GM23248 (cell line): ENCODE measurements at regions not wholly inside any gene's neighbourhood (a gene's known extent, or its start where the extent isn't known, plus 50 kb on each side); places are given as distances from the start of the nearest gene placed in this dataset.
"Not testable (repeated sequence)": the region's sequence is repeated elsewhere in the genome, so short reads cannot be mapped to it uniquely, and the experiment has no call there.

Experiments used
- DNase-seq: peaks from one replicate; pipeline ENCODE4 v3.0.0-alpha.2; 2015
- H2AFZ ChIP-seq: fragments of 200-600 bp; sonication (generic); 2 replicates; pipeline ENCODE4 v1.6.1; 2016; ENCODE audit warnings: antibody characterized with exemption
- H3F3A ChIP-seq: fragments of 200-600 bp; sonication (generic); 2 replicates; pipeline ENCODE4 v1.6.1; 2016; ENCODE audit warnings: mild to moderate bottlenecking, antibody characterized with exemption, mixed run types; ENCODE audit not compliant: insufficient read depth
- H3K27ac ChIP-seq: fragments of 200-600 bp; sonication (generic); 2 replicates; pipeline ENCODE4 v1.5.1; 2016; ENCODE audit warnings: mild to moderate bottlenecking
- H3K27me3 ChIP-seq: fragments of 200-600 bp; sonication (generic); replicated peaks from 2 replicates; pipeline ENCODE4 v1.6.1; 2016; ENCODE audit warnings: mild to moderate bottlenecking; ENCODE audit not compliant: insufficient read depth
- H3K36me3 ChIP-seq: fragments of 200-600 bp; sonication (generic); 2 replicates; pipeline ENCODE4 v1.6.1; 2016; ENCODE audit warnings: low read depth, mild to moderate bottlenecking
- H3K4me1 ChIP-seq: fragments of 200-600 bp; sonication (generic); 2 replicates; pipeline ENCODE4 v1.6.1; 2016; ENCODE audit warnings: mild to moderate bottlenecking; ENCODE audit not compliant: insufficient read depth
- H3K4me2 ChIP-seq: fragments of 200-600 bp; sonication (generic); one replicate; pipeline ENCODE4 v1.6.1; 2016; ENCODE audit warnings: mild to moderate bottlenecking; ENCODE audit not compliant: unreplicated experiment
- H3K4me3 ChIP-seq: fragments of 200-600 bp; sonication (generic); 2 replicates; pipeline ENCODE4 v1.5.1; 2016; ENCODE audit warnings: mild to moderate bottlenecking
- H3K79me2 ChIP-seq: fragments of 200-600 bp; sonication (generic); 2 replicates; pipeline ENCODE4 v1.6.1; 2016; ENCODE audit warnings: mild to moderate bottlenecking; ENCODE audit not compliant: insufficient read depth
- H3K9ac ChIP-seq: fragments of 200-600 bp; sonication (generic); 2 replicates; pipeline ENCODE4 v1.6.1; 2016; ENCODE audit warnings: mild to moderate bottlenecking
- H3K9me2 ChIP-seq: fragments of 200-600 bp; sonication (generic); 2 replicates; pipeline ENCODE4 v1.6.1; 2016; ENCODE audit warnings: mixed run types, mild to moderate bottlenecking, moderate library complexity; ENCODE audit not compliant: insufficient read depth
- H3K9me3 ChIP-seq: fragments of 200-600 bp; sonication (generic); one replicate; pipeline ENCODE4 v1.6.1; 2017; ENCODE audit warnings: low read depth
- H4K20me1 ChIP-seq: fragments of 200-600 bp; sonication (generic); 2 replicates; pipeline ENCODE4 v1.6.0; 2016; ENCODE audit not compliant: insufficient read depth
- EZH2 ChIP-seq: fragments of 200-600 bp; sonication (generic); IDR thresholded peaks from 2 replicates; pipeline ENCODE4 v1.6.1; 2018; ENCODE audit warnings: antibody characterized with exemption, mild to moderate bottlenecking; ENCODE audit not compliant: insufficient read depth, poor library complexity, severe bottlenecking
- EZH2phosphoT487 ChIP-seq: fragments of 200-600 bp; sonication (generic); IDR thresholded peaks from 2 replicates; pipeline ENCODE4 v1.6.1; 2018; ENCODE audit warnings: antibody characterized with exemption, moderate library complexity, mild to moderate bottlenecking, low read depth; ENCODE audit not compliant: insufficient read depth
- WGBS, 2 experiments: methylation state at CpG; one replicate each; pipeline ENCODE4 v1.1.6; 2015 to 2017; ENCODE audit warnings: low lambda C conversion rate in 2 of 2, low coverage in 1 of 2; ENCODE audit errors: missing lambda C conversion rate in 2 of 2; 5-methylcytosine and 5-hydroxymethylcytosine counted together
- in situ Hi-C: fragments of 300-500 bp; cut with MboI; formaldehyde crosslinking; loops from 2 replicates; pipeline ENCODE4 v1.15.0; 2020

- H3K27ac ChIP-seq = no peak overlapping the region
- H3K79me2 ChIP-seq = no peaks in the 10 kb centered on the region
- no peaks in the 10 kb centered on the region for H4K20me1 ChIP-seq
- no peaks in the 10 kb centered on the region for H3K9me3 ChIP-seq
- H3F3A ChIP-seq = no peaks in the 10 kb centered on the region
- WGBS, 2 experiments = 18 to 19% methylated on average over 5 of the region's 5 CpGs
- DNase-seq = no peak
- no peak for TF ChIP-seq EZH2phosphoT487
- no peak for TF ChIP-seq EZH2
- no peaks in the 10 kb centered on the region for H3K4me1 ChIP-seq
- no peak overlapping the region for H3K9ac ChIP-seq
- H3K36me3 ChIP-seq = no peaks in the 10 kb centered on the region
- in situ Hi-C loops = no loop called here
- H3K4me2 ChIP-seq = no peak overlapping the region
- no peaks in the 10 kb centered on the region for H3K9me2 ChIP-seq
- no peaks in the 10 kb centered on the region for H3K27me3 ChIP-seq
- H3K4me3 ChIP-seq = no peak overlapping the region
- no peak overlapping the region for H2AFZ ChIP-seq
Observed at GRCh38 chr1:60791226-60791625, 291.1 kb upstream of the NFIA start.

DNA sequence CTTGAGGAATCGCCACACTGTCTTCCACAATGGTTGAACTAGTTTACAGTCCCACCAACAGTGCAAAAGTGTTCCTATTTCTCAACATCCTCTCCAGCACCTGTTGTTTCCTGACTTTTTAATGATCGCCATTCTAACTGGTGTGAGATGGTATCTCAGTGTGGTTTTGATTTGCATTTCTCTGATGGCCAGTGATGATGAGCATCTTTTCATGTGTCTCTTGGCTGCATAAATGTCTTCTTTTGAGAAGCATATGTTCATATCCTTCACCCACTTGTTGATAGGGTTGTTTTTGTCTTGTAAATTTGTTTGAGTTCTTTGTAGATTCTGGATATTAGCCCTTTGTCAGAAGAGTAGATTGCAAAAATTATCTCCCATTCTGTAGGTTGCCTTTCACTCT, 309.3 kb upstream of the NFIA start:
- H3K9me2 ChIP-seq, H2AFZ ChIP-seq, H3K9ac ChIP-seq, H4K20me1 ChIP-seq, H3K36me3 ChIP-seq, H3K79me2 ChIP-seq, H3K27me3 ChIP-seq, H3K9me3 ChIP-seq, H3K4me3 ChIP-seq, in situ Hi-C loops, H3K4me2 ChIP-seq, H3K27ac ChIP-seq, H3K4me1 ChIP-seq, H3F3A ChIP-seq, DNase-seq: not testable (repeated sequence)
- 26 to 39% methylated on average over 2 of the region's 2 CpGs for WGBS, 2 experiments

- H3K4me1 ChIP-seq = no peaks in the 10 kb centered on the region
- DNase-seq = no peak
- no peaks in the 10 kb centered on the region for H3K79me2 ChIP-seq
- no peak overlapping the region for H3K27ac ChIP-seq
- H3K36me3 ChIP-seq = no peaks in the 10 kb centered on the region
- H4K20me1 ChIP-seq = no peaks in the 10 kb centered on the region
- no peaks in the 10 kb centered on the region for H3K9me3 ChIP-seq
- no peaks in the 10 kb centered on the region for H3F3A ChIP-seq
- H3K9me2 ChIP-seq = no peaks in the 10 kb centered on the region
- H3K27me3 ChIP-seq = no peaks in the 10 kb centered on the region
- no peak overlapping the region for H3K4me3 ChIP-seq
- TF ChIP-seq EZH2 (no peak), EZH2phosphoT487 (no peak)
- H2AFZ ChIP-seq = no peak overlapping the region
- H3K9ac ChIP-seq = no peak overlapping the region
- WGBS, 2 experiments = 66 to 69% methylated on average over 1 of the region's 1 CpG
- no peak overlapping the region for H3K4me2 ChIP-seq
- in situ Hi-C loops = no loop called here
Observed at GRCh38 chr1:60769082-60769481, 313.3 kb upstream of the NFIA start.

DNA sequence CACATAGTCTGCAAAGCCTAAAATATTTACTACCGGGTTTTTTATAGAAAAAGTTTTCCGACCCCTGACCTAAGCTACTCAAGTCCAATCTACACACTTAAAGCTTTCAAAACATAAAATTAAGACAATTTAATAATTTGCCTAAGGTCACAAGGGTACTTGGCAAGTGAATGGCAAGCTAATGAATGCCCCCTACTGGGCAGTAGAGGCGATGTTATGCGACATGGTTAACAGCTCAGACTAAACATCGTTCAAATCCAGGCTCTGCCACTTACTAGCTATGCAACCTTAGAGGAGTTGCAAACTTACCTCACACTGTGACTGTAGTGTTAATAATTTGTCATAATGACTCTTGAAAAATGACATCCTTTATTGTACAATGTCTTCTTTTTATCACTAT, 317.2 kb upstream of the NFIA start:
- Histone ChIP-seq H3K9me2 (no peaks in the 10 kb centered on the region), H3K36me3 (no peaks in the 10 kb centered on the region), H2AFZ (no peak overlapping the region), H3K27me3 (no peaks in the 10 kb centered on the region), H3K79me2 (no peaks in the 10 kb centered on the region), H3K27ac (no peak overlapping the region), H3K4me2 (no peak overlapping the region), H3K4me1 (no peaks in the 10 kb centered on the region), H4K20me1 (no peaks in the 10 kb centered on the region), H3K9me3 (no peaks in the 10 kb centered on the region), H3K9ac (no peak overlapping the region), H3F3A (no peaks in the 10 kb centered on the region), H3K4me3 (no peak overlapping the region)
- WGBS, 2 experiments = 65 to 74% methylated on average over 5 of the region's 5 CpGs
- peak; percentile 36 for DNase-seq
- in situ Hi-C loops = no loop called here
- TF ChIP-seq EZH2 (no peak), EZH2phosphoT487 (no peak)

GRCh38 chr1:60764489-60764888, 317.9 kb upstream of the NFIA start:
- in situ Hi-C loops = no loop called here

More at GRCh38 chr1:60764489-60764888, 317.9 kb upstream of the NFIA start:
- no peak overlapping the region for H3K4me3 ChIP-seq
- no peak for TF ChIP-seq EZH2
- WGBS, 2 experiments = 49 to 62% methylated on average over 3 of the region's 3 CpGs
- DNase-seq = no peak
- H2AFZ ChIP-seq = no peak overlapping the region
- no peaks in the 10 kb centered on the region for H3K4me1 ChIP-seq
- H3K36me3 ChIP-seq = no peaks in the 10 kb centered on the region
- H3F3A ChIP-seq = no peaks in the 10 kb centered on the region
- no peaks in the 10 kb centered on the region for H4K20me1 ChIP-seq
- H3K27ac ChIP-seq = no peak overlapping the region
- H3K9me3 ChIP-seq = no peaks in the 10 kb centered on the region
- H3K9ac ChIP-seq = no peak overlapping the region
- no peaks in the 10 kb centered on the region for H3K79me2 ChIP-seq
- H3K9me2 ChIP-seq = no peaks in the 10 kb centered on the region
- H3K27me3 ChIP-seq = no peaks in the 10 kb centered on the region
- H3K4me2 ChIP-seq = no peak overlapping the region
